ENCODE measurements at regions not wholly inside any gene's neighbourhood (a gene's known extent, or its start where the extent isn't known, plus 50 kb on each side); places are given as distances from the start of the nearest gene placed in this dataset.

DNA sequence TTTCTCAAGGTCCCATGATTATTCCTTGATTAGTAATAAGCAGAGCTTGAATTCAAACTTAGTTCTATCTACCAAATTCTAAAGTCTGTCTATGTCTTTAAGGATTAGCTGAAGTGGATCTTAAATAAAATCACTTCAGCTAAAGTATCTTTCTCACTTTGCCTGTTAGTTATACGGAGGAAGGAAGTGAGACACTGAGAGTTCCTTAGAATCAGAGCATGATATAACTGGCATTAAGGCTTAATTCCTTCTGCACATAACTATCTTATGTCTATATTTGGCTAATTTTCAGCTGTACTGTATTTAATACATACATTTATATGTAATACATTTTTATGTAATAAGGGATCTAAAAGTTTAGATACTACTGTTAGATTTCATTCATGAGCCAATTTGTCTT, 491.1 kb upstream of the GHITM start:
- no peaks in the 10 kb centered on the region for H3K9me3 ChIP-seq
- FAIRE-seq (no peak), DNase-seq (ENCODE audit: low read depth in 1 of 2, low spot score in 1 of 2) (no peak), ATAC-seq (no peak)
- ChIA-PET CTCF (no interaction called here), POLR2A (no interaction called here)
- H3K4me2 ChIP-seq = no peak overlapping the region
- TF ChIP-seq CHD2 (IDR thresholded peaks at IDR 0.05; ENCODE audit: low read length, partially characterized antibody) (no peak), CBX8 (IDR thresholded peaks at IDR 0.05) (no peak), TFCP2L1 (CRISPR knock-in tag; IDR thresholded peaks at IDR 0.05) (no peak), JUNB (IDR thresholded peaks at IDR 0.05) (no peak), HOXB13 (CRISPR knock-in tag; IDR thresholded peaks at IDR 0.05; ENCODE audit: low read depth) (no peak), ZNF302 (CRISPR knock-in tag; IDR thresholded peaks at IDR 0.05) (no peak), HDAC2 (IDR thresholded peaks at IDR 0.05) (no peak), POLR2A (IDR thresholded peaks at IDR 0.05; ENCODE audit: low read length) (no peak), BCL3 (IDR thresholded peaks at IDR 0.05) (no peak), KDM1A (IDR thresholded peaks at IDR 0.05; ENCODE audit: low read depth) (no peak), POLR2AphosphoS2 (conservative IDR thresholded peaks at IDR 0.05; ENCODE audit: low read length) (no peak), TP53 (CRISPR knock-in tag; IDR thresholded peaks at IDR 0.05) (no peak), HEYL (CRISPR knock-in tag; IDR thresholded peaks at IDR 0.05) (no peak), RCOR1 (IDR thresholded peaks at IDR 0.05; ENCODE audit: low read depth, low read length) (no peak), MAZ (IDR thresholded peaks at IDR 0.05; ENCODE audit: borderline replicate concordance, low read depth, low read length) (no peak)
- TF ChIP-seq, protein P1, sequence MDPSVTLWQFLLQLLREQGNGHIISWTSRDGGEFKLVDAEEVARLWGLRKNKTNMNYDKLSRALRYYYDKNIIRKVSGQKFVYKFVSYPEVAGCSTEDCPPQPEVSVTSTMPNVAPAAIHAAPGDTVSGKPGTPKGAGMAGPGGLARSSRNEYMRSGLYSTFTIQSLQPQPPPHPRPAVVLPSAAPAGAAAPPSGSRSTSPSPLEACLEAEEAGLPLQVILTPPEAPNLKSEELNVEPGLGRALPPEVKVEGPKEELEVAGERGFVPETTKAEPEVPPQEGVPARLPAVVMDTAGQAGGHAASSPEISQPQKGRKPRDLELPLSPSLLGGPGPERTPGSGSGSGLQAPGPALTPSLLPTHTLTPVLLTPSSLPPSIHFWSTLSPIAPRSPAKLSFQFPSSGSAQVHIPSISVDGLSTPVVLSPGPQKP (IDR thresholded peaks at IDR 0.05; ENCODE audit: low read depth, low read length) = no peak
- TF ChIP-seq, protein P2, sequence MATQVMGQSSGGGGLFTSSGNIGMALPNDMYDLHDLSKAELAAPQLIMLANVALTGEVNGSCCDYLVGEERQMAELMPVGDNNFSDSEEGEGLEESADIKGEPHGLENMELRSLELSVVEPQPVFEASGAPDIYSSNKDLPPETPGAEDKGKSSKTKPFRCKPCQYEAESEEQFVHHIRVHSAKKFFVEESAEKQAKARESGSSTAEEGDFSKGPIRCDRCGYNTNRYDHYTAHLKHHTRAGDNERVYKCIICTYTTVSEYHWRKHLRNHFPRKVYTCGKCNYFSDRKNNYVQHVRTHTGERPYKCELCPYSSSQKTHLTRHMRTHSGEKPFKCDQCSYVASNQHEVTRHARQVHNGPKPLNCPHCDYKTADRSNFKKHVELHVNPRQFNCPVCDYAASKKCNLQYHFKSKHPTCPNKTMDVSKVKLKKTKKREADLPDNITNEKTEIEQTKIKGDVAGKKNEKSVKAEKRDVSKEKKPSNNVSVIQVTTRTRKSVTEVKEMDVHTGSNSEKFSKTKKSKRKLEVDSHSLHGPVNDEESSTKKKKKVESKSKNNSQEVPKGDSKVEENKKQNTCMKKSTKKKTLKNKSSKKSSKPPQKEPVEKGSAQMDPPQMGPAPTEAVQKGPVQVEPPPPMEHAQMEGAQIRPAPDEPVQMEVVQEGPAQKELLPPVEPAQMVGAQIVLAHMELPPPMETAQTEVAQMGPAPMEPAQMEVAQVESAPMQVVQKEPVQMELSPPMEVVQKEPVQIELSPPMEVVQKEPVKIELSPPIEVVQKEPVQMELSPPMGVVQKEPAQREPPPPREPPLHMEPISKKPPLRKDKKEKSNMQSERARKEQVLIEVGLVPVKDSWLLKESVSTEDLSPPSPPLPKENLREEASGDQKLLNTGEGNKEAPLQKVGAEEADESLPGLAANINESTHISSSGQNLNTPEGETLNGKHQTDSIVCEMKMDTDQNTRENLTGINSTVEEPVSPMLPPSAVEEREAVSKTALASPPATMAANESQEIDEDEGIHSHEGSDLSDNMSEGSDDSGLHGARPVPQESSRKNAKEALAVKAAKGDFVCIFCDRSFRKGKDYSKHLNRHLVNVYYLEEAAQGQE (IDR thresholded peaks at IDR 0.05) = no peak
- TF ChIP-seq, protein P3, sequence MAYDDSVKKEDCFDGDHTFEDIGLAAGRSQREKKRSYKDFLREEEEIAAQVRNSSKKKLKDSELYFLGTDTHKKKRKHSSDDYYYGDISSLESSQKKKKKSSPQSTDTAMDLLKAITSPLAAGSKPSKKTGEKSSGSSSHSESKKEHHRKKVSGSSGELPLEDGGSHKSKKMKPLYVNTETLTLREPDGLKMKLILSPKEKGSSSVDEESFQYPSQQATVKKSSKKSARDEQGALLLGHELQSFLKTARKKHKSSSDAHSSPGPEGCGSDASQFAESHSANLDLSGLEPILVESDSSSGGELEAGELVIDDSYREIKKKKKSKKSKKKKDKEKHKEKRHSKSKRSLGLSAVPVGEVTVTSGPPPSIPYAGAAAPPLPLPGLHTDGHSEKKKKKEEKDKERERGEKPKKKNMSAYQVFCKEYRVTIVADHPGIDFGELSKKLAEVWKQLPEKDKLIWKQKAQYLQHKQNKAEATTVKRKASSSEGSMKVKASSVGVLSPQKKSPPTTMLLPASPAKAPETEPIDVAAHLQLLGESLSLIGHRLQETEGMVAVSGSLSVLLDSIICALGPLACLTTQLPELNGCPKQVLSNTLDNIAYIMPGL (CRISPR knock-in tag; IDR thresholded peaks at IDR 0.05; ENCODE audit: borderline replicate concordance) = no peak
- H3K27ac ChIP-seq = no peak overlapping the region
- no peaks in the 10 kb centered on the region for H3K4me1 ChIP-seq
- no peak overlapping the region for H3K4me3 ChIP-seq
- 7% methylated on average over 1 of the region's 1 CpG for WGBS (ENCODE audit: missing lambda C conversion rate)

DNA sequence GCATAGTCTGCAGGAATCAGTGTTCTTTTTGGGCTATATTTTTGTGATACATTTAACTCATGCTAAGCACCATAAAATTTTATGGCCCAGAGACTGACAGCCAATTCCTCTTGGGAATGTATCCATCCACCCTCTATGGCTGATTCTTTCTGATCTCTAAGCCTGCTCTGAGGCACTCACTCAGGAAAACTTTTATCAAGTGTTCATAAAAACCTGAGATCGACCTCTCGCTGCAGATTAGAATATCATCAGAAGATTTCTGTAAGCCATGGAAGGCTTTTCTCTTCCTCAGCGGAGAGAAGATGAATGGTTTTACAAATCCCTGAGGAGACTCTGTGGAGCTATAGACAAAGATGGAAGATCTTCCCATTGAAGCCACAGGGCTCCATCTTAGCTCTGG, 489.8 kb upstream of the GHITM start:
- FAIRE-seq = no peak
- Histone ChIP-seq H3K4me2 (no peak overlapping the region), H3K4me1 (no peaks in the 10 kb centered on the region), H3K27ac (no peak overlapping the region), H3K9me3 (no peaks in the 10 kb centered on the region), H3K4me3 (no peak overlapping the region)
- ChIA-PET CTCF (no interaction called here), POLR2A (no interaction called here)
- no peak for DNase-seq (ENCODE audit: low read depth in 1 of 2, low spot score in 1 of 2)
- no peak for TF ChIP-seq NR3C1 (IDR thresholded peaks at IDR 0.05)
- TF ChIP-seq ZC3H11A (IDR thresholded peaks at IDR 0.05) = no peak
- no peak for TF ChIP-seq RCOR1 (IDR thresholded peaks at IDR 0.05; ENCODE audit: low read depth, low read length)
- TF ChIP-seq SREBF2 (IDR thresholded peaks at IDR 0.05) = no peak
- TF ChIP-seq MAX (IDR thresholded peaks at IDR 0.05) = no peak
- no peak for TF ChIP-seq POLR2AphosphoS2 (conservative IDR thresholded peaks at IDR 0.05; ENCODE audit: low read length)
- TF ChIP-seq, protein P4, sequence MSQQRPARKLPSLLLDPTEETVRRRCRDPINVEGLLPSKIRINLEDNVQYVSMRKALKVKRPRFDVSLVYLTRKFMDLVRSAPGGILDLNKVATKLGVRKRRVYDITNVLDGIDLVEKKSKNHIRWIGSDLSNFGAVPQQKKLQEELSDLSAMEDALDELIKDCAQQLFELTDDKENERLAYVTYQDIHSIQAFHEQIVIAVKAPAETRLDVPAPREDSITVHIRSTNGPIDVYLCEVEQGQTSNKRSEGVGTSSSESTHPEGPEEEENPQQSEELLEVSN (IDR thresholded peaks at IDR 0.05; ENCODE audit: borderline replicate concordance, low read depth) = no peak
- TF ChIP-seq TFCP2L1 (CRISPR knock-in tag; IDR thresholded peaks at IDR 0.05) = no peak
- TF ChIP-seq MAZ (IDR thresholded peaks at IDR 0.05; ENCODE audit: borderline replicate concordance, low read depth, low read length) = no peak
- no peak for TF ChIP-seq HES2 (IDR thresholded peaks at IDR 0.05)
- TF ChIP-seq ZNF302 (CRISPR knock-in tag; IDR thresholded peaks at IDR 0.05) = no peak
- no peak for TF ChIP-seq CEBPB (IDR thresholded peaks at IDR 0.05)
- TF ChIP-seq POLR2A (IDR thresholded peaks at IDR 0.05; ENCODE audit: low read length) = no peak
- TF ChIP-seq BHLHE40 (IDR thresholded peaks at IDR 0.05; ENCODE audit: low read depth, low read length) = no peak
- TF ChIP-seq PBX3 (IDR thresholded peaks at IDR 0.05) = no peak
- no peak for TF ChIP-seq MYC (IDR thresholded peaks at IDR 0.05; ENCODE audit: borderline replicate concordance, low read length)
- no peak for ATAC-seq
- WGBS (ENCODE audit: missing lambda C conversion rate) = 16% methylated on average over 3 of the region's 3 CpGs

Measured in A549 (cell line).